Effector memory CD4-positive, alpha-beta T cell (primary cell): ENCODE measurements at regions not wholly inside any gene's neighbourhood (a gene's known extent, or its start where the extent isn't known, plus 50 kb on each side); places are given as distances from the start of the nearest gene placed in this dataset.

Experiments used
- DNase-seq, 3 donors: peaks; one replicate each; pipeline ENCODE4 v3.0.0-alpha.2; 2020
- H3K27ac ChIP-seq: 2 replicates; pipeline ENCODE4 v1.7.0; 2013; ENCODE audit warnings: mild to moderate bottlenecking, low read length, moderate library complexity; ENCODE audit not compliant: insufficient read depth, poor library complexity, severe bottlenecking
- H3K27me3 ChIP-seq: replicated peaks from 2 replicates; pipeline ENCODE4 v1.7.0; 2013; ENCODE audit warnings: mild to moderate bottlenecking, low read length; ENCODE audit not compliant: insufficient read depth, control insufficient read depth, poor library complexity, severe bottlenecking
- H3K36me3 ChIP-seq: 2 replicates; pipeline ENCODE4 v1.7.0; 2013; ENCODE audit warnings: mild to moderate bottlenecking, low read length, moderate library complexity; ENCODE audit not compliant: control insufficient read depth, insufficient read depth
- H3K4me1 ChIP-seq: 2 replicates; pipeline ENCODE4 v1.7.0; 2013; ENCODE audit warnings: low read length, mild to moderate bottlenecking; ENCODE audit not compliant: control insufficient read depth, insufficient read depth, poor library complexity, severe bottlenecking
- H3K4me3 ChIP-seq: 2 replicates; pipeline ENCODE4 v1.7.0; 2013; ENCODE audit warnings: low read length, low read depth, mild to moderate bottlenecking; ENCODE audit not compliant: insufficient read depth, poor library complexity, severe bottlenecking
- H3K9me3 ChIP-seq: 2 replicates; pipeline ENCODE4 v1.7.0; 2013; ENCODE audit warnings: mild to moderate bottlenecking, low read length, moderate library complexity; ENCODE audit not compliant: control insufficient read depth

DNA sequence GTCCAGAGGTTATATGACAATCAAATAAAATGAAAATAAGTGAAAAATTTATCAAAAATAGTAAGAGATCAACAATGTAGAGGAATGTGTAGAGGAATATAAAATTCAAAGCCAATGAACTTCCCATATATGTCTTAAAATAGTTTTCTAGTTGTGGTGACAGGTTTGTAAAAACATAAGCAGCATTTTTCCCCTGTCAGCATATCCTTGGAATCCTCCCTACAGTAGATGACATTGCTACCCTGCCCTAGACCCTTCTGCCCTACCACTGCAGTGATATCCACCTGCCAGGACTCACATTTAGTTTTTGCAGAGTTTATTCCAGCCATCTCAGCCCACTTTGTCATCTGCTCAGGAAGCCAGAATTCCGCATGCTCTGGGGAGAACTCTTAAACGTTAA, 842.0 kb downstream of the RPS29 start:
- Histone ChIP-seq H3K9me3 (no peaks in the 10 kb centered on the region), H3K4me1 (no peaks in the 10 kb centered on the region), H3K27me3 (no peaks in the 10 kb centered on the region), H3K36me3 (no peaks in the 10 kb centered on the region), H3K4me3 (no peak overlapping the region), H3K27ac (no peak overlapping the region)
- no peak for DNase-seq

DNA sequence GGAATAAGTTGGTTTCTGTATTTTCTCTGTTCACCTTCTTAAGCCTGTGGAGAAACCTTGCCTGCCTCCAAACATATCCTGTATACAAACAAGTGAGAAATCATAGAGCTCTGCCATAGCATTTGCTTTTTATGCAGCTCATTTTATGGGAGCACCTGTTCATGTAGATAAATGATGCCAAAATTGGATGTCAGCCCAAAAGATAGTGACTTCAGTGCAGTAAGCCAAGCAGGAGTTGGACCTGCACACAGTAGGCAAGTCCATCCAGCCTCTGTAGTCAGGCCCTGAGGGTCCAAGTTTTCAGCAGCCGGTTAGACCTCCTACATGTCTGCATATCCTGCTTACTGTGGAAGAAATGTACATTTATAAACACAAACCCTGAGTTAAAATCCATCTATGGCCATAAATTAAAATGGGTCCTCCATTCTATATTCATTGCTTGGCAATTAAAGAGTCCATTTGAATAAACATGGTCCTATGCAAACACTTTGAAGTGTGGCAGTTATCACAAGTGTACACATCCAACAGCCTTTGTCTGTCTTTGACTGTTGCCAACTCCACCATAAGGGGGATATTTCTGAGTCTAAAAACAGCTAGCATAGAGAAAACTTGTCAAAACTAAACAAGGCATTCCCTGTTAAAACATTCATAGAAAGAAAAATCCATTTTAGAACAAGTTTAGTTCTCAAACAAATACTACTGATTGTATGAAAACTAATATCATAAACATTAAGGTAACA, 847.8 kb downstream of the RPS29 start:
- H3K36me3 ChIP-seq = no peaks in the 10 kb centered on the region
- no peaks in the 10 kb centered on the region for H3K9me3 ChIP-seq
- no peak for DNase-seq
- H3K4me1 ChIP-seq = no peaks in the 10 kb centered on the region
- no peak overlapping the region for H3K4me3 ChIP-seq
- H3K27me3 ChIP-seq = no peaks in the 10 kb centered on the region
- H3K27ac ChIP-seq = no peak overlapping the region

DNA sequence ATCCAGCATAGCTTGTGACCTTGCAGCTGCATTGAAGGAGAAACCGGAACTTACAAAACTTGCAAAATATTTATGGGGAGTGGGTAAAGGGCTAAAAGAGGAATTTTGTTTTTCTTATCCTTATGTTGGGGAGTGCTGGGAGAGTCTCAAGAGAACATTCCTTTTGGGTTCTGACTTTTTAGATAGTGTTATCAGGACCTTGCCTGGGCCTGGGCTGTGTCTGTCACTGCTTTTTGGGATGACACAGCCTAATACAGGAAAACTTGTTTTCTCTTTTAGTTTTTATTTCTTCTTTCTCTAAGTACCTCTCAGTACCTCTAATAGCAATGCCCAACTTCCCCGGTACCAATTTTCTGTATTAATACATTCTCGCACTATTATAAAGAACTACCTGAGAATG, 850.6 kb downstream of the RPS29 start:
- no peak for DNase-seq
- Histone ChIP-seq H3K36me3 (no peaks in the 10 kb centered on the region), H3K9me3 (no peaks in the 10 kb centered on the region), H3K4me3 (no peak overlapping the region), H3K4me1 (no peaks in the 10 kb centered on the region), H3K27me3 (no peaks in the 10 kb centered on the region), H3K27ac (no peak overlapping the region)

DNA sequence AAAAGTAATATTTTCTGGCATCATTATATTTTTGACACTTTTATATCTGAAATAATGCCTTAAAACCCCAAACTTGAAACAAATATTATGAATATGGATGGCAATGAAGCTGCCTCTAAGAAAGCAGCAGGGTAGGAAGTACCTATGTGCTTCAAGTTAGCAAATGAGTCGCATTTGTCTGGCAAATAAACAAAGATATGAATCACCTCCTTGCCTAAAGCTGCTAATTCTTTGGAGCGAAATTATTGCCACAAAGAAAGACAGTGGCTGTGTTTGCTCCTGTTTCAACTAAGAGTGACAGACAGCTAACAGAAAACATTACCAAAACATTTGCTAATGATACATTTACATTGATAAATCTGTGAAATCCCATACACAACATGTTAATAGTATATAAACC, 854.9 kb downstream of the RPS29 start:
- DNase-seq = no peak
- Histone ChIP-seq H3K27ac (no peak overlapping the region), H3K4me3 (no peak overlapping the region), H3K36me3 (no peaks in the 10 kb centered on the region), H3K4me1 (no peaks in the 10 kb centered on the region), H3K27me3 (no peaks in the 10 kb centered on the region), H3K9me3 (no peaks in the 10 kb centered on the region)

DNA sequence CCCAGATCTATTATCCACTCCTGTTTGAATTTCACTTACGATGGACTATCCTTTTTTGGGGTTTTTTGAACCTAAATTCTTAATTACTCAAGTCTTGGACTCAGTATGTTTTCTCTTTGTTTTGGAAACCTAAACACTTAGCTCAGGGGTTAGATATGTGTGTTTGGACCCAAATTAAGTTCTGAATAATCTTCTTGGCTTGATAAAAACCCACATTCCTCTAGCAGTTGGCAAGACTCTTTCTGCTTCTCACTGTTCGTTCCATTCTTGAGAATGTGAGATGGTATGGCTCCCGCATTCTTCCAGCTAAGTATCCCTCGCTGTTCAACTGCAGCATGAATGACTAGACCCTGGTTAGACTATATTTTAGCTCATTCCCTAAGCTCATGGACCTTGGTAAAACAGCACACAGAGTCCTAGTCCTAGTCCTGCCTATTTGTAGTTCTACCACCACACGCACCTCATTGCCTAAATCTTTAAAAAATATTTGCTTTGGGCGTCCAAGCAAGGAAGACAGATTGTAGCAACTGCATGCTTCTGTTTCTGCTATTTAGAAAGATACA, 860.0 kb downstream of the RPS29 start:
- DNase-seq = no peak
- Histone ChIP-seq H3K36me3 (no peaks in the 10 kb centered on the region), H3K27me3 (no peaks in the 10 kb centered on the region), H3K27ac (no peak overlapping the region), H3K4me3 (no peak overlapping the region), H3K9me3 (no peaks in the 10 kb centered on the region), H3K4me1 (no peaks in the 10 kb centered on the region)

DNA sequence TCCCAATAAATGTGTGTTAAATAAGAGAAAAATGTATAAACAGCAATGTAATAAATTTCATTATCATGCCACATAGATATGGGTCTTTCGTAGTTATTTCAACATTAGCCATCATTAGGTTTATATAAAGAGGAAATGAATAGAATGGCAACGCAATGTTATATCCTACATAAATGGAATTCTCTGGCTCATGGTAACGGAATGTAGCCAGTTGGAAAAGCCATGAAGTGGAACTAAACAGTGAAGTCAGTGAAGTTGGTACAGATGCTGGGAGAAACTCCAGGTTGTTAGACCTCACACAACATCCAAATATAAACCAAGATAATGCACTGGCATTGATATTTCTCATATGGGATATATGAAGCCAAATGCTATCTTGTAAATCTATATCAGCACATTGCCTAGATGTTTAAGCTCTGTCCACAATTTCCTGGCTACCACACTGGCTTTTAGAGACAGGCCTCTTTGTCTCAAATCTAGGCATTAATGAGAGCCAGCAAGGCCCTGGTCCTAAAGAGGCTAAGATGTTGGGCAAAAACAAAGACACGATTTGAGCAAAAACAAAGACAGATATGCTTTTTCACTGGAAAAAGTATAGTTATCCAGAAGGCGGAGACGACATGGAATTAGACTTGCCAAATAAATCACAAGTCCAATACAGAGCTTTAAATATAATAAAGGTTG, 861.0 kb downstream of the RPS29 start:
- H3K9me3 ChIP-seq = no peaks in the 10 kb centered on the region
- H3K27ac ChIP-seq = no peak overlapping the region
- no peak overlapping the region for H3K4me3 ChIP-seq
- no peaks in the 10 kb centered on the region for H3K36me3 ChIP-seq
- no peak for DNase-seq
- no peaks in the 10 kb centered on the region for H3K27me3 ChIP-seq
- no peaks in the 10 kb centered on the region for H3K4me1 ChIP-seq

DNA sequence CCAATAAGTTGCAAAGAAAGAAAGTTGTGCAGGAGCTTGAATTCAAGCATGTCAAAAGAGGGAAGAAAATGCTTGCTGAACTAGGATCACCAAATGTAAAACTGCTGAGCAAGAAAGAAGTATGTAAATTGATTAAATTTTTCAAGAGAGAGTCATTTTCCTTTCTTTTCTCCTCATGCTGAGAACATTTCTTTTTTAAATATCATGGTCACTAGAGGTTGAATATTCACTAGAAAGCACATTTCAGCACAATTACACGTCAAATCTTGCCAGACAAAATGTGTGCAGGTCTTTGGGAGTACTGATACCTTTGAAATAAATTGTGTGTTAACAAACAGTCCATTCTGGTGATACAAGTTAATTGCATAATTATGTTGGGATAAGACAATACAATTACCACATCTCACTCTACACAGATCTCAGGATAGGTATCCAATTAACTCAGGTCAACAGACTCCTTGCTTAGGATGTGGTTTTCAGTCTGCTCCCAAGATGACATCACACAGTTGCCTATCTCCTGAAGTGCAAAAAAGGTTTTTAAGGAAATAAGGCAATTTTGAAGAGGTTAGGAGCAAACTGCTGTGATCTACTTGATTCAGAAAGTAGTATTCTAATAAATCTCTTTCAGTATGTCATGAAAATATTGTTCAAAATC, 862.2 kb downstream of the RPS29 start:
- no peak for DNase-seq
- Histone ChIP-seq H3K27ac (no peak overlapping the region), H3K36me3 (no peaks in the 10 kb centered on the region), H3K9me3 (no peaks in the 10 kb centered on the region), H3K4me3 (no peak overlapping the region), H3K4me1 (no peaks in the 10 kb centered on the region), H3K27me3 (no peaks in the 10 kb centered on the region)

DNA sequence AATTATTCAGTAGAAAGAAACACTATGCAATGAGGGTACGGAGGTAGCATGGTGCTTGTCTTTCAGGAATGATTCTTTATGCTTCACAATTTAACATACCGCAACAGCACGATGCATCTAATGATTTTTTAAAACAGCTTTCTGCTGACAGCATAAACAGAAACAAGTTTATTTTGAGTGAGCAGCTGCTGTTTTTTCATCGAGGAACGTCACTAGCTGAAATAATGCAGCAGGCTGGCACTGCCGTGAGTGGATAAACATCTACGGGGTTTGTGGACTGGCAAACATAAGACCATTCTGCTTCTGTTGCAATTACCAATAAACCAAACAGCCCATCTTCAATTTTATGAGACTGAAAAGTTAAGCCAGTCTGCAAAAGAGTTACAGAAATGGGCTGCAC, 871.8 kb downstream of the RPS29 start:
- DNase-seq = no peak
- no peak overlapping the region for H3K27ac ChIP-seq
- H3K27me3 ChIP-seq = no peaks in the 10 kb centered on the region
- H3K4me1 ChIP-seq = no peaks in the 10 kb centered on the region
- no peak overlapping the region for H3K4me3 ChIP-seq
- no peaks in the 10 kb centered on the region for H3K36me3 ChIP-seq
- no peaks in the 10 kb centered on the region for H3K9me3 ChIP-seq

DNA sequence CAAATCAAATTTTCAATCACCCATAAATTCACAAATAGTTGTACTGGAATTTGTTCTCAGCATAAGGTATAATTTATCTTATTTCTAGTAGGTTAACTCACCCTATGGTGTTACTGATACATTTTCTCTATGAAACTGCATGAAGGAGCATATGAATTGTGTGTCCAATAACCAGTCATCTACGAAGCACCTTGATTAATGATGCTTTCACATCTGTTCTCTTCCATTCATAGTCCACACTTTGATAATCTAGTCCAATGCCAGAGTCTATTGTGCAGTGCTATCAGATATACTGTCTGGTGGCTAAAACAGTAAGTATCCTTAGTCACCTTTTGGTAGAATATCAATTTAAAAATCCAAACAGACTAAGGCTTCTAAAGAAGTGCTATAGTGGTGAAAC, 876.0 kb downstream of the RPS29 start:
- no peak overlapping the region for H3K27ac ChIP-seq
- no peak for DNase-seq
- H3K27me3 ChIP-seq = no peaks in the 10 kb centered on the region

DNA sequence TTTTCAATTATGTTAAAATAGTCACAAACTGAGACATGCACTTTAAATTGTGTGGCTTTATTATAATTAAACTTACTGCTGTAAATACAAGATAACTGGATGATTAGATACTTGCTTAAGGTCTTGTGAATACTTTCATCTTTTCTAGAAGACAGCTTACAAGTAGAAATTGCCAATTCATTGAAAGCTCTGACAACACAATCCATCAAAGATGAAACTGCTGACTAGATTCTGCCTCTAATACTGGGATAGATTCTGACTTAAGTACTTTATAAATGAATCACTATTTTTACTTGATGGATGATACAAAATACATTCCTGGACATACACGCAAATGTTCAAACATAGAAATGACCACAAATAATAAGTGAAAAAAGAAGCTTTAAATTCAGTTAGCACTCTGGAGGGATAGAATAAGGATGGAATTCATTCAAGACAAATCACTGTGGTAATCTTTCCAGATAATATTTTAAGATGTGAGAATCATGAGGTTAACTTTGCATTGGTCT, 876.8 kb downstream of the RPS29 start:
- Histone ChIP-seq H3K4me1 (no peaks in the 10 kb centered on the region), H3K4me3 (no peak overlapping the region), H3K9me3 (no peaks in the 10 kb centered on the region), H3K36me3 (no peaks in the 10 kb centered on the region), H3K27ac (no peak overlapping the region), H3K27me3 (no peaks in the 10 kb centered on the region)
- DNase-seq = no peak

More for the DNA sequence above, 876.0 kb downstream of the RPS29 start:
- H3K36me3 ChIP-seq = no peaks in the 10 kb centered on the region
- H3K9me3 ChIP-seq = no peaks in the 10 kb centered on the region
- H3K4me1 ChIP-seq = no peaks in the 10 kb centered on the region
- H3K4me3 ChIP-seq = no peak overlapping the region
